Vagina (tissue), 2 donors: ENCODE measurements at regions not wholly inside any gene's neighbourhood (a gene's known extent, or its start where the extent isn't known, plus 50 kb on each side); places are given as distances from the start of the nearest gene placed in this dataset.

Experiments used
- CTCF ChIP-seq, 3 experiments: fragments of 450-650 bp in 2 of 3; fragments of 200-600 bp in 1 of 3; sonication (generic) in 1 of 3; IDR thresholded peaks; one replicate each; pipeline ENCODE4 v1.5.1; 2017 to 2019; ENCODE audit warnings: antibody characterized with exemption in 3 of 3, mild to moderate bottlenecking in 2 of 3, moderate library complexity in 2 of 3
- POLR2A ChIP-seq, 2 donors: fragments of 450-650 bp; IDR thresholded peaks; one replicate each; pipeline ENCODE4 v1.6.1; 2017; ENCODE audit warnings: antibody characterized with exemption in 2 of 2, mild to moderate bottlenecking in 2 of 2, moderate library complexity in 2 of 2

GRCh38 chr3:10561162-10561945, 56.0 kb upstream of the ATP2B2 start:
- TF ChIP-seq CTCF (IDR thresholded peaks at IDR 0.05) (no peak), POLR2A (IDR thresholded peaks at IDR 0.05) (no peak)
